GM21723 (cell line): ENCODE measurements at regions not wholly inside any gene's neighbourhood (a gene's known extent, or its start where the extent isn't known, plus 50 kb on each side); places are given as distances from the start of the nearest gene placed in this dataset.

Experiments used
- ATAC-seq: cut with Tn5 transposase; IDR thresholded peaks from one replicate; pipeline ENCODE4 v1.9.1; 2021; ENCODE audit warnings: mild to moderate bottlenecking, moderate library complexity; ENCODE audit not compliant: unreplicated experiment

DNA sequence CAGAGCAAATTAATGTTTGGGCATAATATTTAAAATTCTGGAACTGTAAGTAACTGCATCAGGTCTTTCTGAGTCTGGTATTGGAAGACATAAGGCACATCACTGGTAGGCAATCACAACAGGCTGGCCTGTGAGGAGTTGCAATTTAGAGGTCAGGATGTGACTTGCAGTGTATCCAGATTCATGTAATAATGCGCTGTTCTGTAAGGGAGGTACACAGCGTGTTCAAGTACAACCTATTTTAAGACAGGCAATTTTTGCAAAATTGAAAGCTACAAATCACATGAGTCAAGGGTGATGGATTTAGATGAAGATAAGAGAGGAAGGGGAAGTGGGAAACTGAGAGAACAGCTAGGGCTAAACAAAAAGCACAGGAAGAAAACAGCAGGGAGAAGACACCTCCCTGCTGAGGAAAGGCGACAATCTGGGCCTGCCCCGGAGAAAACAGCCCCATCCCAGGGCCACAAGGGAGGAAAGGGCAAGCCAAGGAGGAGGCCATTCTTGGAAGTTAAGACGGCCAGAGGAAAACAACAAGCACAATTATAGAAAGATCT is 138.1 kb downstream of the LACC1 start:
- ATAC-seq = no peak

DNA sequence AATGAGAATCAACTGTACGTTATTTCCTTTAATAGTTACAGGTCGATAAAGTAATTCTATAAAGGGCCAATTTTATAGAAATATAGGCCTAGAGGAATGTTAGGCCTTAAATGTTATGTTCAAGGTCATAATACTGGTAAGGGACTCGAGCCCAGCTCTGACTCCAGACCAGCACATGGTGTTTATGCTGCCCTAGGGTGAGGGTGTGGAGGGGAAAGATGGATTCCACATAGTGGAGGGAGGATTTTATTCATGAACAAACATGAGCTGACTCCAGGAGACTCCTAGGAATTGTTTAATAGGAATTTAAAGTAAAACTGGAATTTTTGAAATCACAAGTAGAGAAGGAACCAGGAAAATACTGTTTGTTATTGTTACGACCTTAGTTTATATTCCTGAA is 139.9 kb downstream of the LACC1 start:
- no peak for ATAC-seq

DNA sequence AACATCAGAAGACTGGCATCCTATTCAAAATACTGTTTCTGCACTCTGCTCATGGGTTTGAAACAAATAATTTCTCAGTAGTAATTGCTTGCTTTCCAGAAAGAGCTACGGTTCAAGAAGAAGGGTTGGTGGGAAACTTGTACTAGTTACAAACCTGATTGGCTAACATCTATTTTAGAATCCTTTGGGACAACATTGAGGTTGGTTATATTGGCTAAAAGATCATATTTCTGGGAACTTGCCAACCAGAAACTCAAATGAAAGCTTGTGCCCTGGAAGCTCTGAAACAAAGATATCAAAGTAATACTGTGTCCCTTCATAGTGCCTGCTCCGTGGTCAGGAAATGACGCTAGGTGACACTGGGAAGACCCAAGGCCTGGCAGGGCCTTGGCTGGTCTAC is 141.7 kb downstream of the LACC1 start:
- ATAC-seq = no peak

DNA sequence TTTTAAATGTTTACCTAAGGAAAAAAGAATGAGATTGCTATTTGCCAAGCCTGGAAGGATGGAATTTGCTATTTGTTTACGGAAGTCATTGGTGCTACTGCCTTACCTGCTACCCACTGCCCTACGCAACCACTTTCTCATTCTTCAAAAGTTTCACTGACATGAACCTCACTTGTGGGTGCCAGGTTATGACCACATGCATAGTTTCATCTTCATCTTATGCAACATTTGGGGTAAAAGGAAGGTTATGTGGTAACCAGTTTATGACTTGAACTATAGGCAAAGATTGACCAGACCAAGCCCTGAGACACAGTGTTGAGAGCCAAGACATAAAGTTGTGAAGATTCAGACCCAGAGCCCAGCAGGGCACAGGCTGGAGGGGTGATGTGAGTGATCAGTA is 142.5 kb downstream of the LACC1 start:
- ATAC-seq = no peak

DNA sequence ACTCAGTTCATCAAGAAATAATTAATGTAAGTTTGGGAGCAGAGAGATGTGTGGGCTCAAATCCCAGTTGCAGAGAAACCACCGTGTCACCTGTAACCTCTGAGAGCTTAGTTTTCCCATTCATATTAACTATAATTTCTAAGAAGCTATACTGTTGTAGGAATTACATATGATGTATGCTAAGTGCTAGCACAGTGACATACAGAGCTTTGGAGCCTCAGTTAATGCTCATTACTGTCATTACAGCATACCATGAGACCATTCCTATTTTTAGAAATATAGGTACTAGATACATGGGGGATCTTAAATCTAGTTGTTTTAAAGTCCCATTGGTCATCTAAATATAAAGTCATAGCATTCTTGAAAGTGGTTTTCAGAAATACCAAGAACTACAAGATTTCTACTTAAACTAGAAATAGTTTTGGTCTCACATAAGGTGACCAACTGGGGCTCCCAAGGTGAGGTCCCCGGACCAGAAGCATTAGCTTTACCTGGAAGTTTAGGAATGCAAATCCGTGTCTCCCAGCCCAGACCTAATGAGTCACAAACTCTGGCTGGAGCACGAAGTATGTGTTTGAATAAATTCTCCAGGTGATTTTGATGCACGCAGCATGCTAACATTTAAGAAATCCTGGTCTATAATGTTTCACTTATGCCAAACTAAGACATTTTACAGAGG is 144.6 kb downstream of the LACC1 start:
- ATAC-seq = no peak

DNA sequence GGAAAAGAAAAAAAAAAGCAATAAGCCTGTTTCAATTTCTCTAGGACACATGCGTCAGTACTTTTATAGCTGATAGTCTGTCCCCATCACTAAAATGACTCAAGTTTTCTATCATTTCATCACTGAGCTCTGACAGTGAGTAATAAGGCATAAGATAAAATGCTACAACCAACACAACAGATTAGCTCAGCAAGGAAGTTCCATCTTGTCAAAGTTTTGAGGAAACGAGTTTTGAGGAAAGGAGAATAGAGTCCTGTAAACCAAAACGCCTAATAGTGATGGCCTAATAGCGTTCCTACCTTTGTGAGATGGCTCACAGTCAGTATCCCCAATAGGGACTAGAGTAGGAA is 145.1 kb downstream of the LACC1 start:
- ATAC-seq = no peak

DNA sequence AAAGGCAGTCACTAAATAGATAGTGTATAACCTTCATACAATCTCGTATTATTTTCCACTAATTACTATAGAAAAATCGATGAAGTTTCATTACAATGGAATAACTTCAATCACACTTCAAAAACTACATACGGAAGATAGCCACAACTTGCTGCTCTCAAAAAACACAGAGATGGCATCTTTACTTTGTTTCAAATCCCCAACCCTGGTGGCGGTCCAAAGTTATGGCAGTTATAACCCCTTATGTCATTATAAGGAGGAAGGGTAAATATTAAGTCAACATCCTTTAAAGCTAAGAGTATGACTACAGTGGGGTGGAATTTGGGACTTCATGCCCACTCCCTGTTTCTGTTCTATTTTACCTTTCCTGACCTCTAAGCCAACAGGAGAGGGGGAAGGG is 146.5 kb downstream of the LACC1 start:
- no peak for ATAC-seq

DNA sequence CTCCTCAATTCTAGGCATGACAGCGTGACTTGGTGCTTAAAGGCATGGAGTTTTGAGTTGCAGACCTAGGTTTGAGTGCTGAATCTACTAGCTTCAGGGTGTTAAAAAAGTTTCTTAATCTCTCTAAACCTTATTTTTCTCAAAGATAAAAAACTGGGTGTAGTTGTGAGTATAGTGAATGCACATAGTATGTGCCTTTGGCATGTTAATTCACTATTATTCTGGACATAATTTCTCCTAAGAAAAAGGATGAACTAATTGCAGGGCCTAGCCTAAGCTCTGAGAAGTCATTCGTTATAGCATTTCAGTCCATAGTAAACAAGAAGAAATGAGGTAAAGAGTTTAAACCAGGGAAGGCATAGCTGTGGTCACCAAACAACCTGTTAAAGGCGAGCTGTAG is 149.0 kb downstream of the LACC1 start:
- no peak for ATAC-seq

DNA sequence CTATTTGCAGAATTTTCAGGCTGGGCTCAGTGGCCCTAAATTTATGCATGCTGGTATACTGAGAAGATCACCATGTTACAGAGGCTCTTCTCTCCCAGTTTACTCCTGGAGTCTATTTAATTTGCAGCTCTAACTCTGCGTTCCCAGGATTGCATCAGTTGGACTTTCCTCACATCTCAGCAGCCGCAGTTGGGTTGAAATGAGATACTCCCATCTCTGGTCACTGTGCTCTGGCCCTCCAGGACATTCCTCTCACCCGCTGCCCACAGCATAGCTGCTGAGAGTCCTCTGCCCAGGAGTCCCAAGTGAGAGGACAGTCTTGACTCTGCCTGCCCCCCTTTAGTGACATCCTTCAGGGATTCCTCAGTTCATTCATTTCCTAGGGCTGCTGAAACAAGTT is 150.9 kb downstream of the LACC1 start:
- ATAC-seq = no peak

DNA sequence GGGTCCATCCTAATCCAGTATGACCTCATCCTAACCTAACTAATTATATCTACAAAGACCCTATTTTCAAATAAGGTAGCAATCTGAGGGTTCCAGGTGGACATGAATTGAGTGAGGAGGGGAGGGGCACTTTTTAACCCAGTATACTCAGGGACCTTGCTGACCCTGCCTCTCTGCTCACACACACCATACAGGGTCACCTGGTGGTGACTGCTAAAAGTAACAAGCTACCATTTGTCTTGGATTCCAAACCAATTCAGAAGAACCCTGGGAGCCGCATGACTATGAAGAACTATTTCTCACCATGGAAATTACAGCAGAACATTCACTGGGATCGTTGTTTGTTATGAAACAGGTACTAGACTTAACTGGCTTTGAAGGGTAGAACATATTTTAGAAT is 151.9 kb downstream of the LACC1 start:
- ATAC-seq = no peak

DNA sequence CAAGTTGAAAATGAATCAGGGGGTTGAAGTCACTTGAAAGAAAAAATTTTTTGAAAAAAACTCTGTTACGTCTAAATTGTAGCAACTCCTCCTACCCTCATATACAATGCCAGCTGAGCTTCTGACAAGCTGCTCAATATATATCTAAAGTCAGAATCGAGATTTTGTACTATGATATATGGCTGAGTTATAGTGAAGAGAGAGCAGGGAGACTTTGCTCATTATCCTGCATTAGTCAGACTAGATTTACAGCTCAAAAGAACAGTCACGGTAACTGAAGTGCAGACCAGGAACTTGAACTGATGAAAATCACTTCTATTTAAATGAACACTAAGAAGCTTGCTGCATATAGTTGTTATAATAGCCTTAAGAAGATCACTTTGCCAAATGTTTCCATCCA is 153.1 kb downstream of the LACC1 start:
- ATAC-seq = no peak

DNA sequence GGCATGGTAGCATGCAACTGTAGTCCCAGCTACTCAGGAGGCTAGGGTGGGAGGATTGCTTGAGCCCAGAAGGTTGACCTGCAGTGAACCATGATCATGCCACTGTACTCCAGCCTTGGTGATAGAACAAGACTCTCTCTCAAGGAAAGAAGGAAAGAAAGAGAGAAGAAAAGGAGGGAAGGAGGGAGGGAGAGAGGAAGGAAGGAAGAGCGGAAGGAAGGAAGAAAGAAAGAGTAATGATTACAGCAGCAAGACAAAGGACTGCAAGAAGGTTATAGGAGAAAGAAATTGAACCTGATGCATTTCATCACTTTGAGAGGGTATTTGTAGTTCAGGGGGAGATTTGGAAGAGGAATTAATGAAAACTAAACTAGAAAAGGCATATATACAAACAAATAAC is 155.7 kb downstream of the LACC1 start:
- ATAC-seq = no peak

DNA sequence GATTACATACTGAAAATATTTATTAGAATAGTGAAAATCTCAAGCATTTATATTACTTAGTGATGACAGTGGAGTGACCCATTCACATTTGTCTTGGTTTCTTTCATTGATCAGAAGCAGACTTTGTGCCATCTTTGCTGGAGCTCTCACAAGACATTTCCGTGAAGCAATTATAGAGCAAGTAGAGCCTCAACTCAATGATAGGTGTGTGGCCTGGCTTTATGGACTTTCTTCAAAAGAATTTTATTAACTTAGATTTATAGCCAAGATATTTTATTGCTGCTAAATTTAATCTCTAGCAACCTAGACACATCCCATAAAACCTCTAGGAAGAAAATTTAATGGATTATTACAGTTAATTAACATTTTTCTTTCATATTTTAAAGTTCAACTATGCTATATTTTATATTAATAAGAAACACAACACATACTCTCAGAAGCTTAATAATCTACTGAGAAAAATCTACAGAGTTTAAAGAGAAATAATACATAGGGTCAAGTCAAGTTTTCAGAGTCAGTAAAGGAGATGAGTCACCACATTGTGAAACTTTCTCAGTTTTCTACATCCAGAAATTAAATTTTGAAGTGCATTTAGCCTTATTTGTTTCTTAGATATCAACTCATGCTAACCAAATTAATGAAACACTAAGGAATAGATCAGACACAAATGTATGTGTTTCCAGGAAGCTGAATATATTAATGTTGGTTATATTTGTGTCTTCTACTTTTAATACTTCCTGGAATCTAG is 160.5 kb downstream of the LACC1 start:
- ATAC-seq = no peak

DNA sequence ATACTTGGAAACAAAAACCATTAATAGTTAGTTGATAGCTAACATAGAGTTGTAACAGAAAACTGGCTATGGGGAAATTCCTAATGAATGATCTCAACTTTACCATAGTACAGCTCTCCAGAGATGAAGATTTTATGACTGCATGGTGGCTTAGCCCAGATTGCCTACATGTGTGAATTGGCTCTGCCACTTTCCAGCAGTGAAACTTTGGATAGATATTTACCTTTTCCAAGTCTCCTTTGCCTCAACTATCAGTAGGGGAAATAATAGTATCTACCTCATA is 161.1 kb downstream of the LACC1 start:
- ATAC-seq = no peak

DNA sequence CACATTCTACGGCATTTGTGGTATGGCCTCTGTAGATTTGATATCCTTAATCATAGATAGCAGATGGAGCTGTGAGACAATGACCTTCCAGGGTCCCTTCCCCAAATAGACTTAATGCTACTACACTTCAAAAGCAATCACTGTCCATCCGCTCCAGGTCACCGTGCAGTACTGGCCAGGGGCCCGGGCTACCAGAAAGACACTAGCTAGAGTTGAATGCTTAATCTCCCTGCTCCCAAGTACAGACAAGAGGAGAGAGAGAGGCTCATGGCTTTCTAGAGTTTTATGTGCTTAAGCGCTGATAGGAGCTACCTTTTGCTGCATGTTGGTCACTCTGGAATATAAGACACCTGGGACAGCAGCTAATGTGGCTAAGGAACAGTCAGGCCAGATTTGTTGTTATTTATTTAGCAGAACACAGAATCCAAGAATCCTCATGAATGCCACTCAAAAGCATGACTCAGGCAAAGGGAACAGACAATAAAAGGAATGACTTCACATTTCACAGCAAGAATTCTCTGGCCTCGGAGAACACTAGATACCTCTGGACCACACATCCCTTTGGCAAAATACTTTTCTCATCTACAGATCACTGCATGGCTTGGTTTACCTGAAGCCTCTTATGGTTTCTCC is 165.0 kb downstream of the LACC1 start:
- ATAC-seq = no peak

DNA sequence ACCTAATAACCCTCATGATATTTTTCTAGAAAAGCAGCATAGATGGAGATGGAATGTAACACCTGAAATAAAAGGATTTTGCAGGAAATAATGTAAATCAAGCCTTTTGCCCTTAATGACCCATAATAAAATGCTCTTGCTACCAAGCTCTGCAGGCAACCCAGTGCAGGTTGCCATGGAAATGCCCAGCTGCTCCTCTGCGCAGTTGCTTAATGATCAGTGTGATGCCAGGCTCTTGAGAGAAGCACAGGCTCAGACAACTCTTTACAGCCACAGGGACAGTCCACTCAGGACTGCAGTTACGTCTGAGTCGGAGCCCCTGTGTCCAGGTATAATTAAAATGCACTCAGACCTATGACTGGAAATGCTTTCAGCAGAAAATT is 165.5 kb downstream of the LACC1 start:
- no peak for ATAC-seq

DNA sequence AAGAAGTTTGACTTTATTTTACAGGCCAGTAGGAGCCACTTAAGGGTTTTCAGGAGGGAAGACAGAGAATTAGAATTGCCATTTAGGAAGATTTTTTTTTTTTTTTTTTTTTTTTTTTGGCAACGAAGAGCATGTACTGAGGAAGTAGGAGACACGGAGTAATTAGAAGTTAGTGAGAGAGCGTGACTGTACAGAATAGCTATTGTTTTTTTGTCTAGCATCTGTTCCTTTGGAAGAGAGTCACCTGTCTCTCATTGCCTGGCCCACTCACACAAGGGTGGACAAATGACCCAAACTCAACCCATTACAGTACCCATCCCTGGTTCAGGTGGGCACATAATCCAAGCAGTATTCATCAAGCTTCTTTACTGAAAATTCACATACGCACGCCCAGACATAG is 166.7 kb downstream of the LACC1 start:
- ATAC-seq = no peak

DNA sequence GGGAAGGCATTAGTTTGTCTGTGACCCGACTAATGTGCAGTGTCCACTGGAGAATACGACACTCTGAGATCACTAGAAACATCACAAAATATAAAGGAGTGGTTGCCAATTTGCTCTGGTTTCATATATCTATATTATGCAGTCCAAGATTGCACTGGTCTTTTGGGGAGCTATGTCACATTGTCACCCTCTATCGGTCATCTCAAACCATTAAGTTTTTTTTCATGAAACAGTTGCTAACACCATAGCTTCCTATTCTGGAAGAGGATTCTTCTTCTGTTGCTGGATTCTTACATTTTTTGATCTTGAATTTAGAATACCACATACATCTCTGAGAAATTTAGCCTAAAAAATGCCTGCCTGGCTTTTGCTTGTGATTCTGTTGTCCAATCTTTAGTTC is 168.6 kb downstream of the LACC1 start:
- ATAC-seq = no peak

DNA sequence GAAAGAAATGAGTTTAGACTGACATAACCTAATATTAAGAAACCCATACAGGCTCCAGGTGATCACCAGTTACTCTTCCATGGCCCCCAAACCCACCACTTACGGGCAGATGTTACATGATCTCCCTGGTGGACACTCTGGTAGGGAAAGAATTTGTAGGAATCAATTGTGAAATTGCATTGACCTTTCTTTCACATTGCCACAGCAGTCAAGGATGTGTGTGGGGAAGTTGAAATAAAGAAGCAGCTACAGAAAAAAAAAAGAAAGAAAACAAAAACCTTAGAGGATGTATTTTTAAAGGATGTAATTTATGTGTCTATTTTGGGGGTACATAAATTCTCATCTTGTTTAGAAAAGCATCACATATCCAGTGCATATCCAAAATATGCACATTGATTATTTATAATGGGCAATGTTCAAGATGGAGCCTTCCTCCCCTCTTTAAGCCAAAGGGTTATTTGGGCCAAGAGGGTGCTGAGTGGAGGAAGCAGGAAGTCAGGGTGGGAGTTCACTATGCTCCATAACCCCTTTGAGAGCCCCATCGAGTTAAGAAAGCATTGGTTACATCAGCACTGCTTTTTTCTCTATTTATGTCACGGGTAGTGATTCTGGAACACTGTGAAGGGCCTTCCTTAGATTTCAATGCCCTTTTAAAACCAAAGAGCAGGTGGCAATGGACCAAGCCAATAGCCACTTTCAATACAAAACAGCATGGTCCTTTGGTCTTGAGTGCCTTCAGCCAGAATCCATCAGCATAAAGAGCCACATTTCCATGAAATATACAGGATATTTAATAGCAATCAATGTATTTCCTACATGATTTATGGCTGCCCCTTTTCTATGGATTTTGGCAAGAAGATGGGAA is 169.6 kb downstream of the LACC1 start:
- ATAC-seq = no peak

DNA sequence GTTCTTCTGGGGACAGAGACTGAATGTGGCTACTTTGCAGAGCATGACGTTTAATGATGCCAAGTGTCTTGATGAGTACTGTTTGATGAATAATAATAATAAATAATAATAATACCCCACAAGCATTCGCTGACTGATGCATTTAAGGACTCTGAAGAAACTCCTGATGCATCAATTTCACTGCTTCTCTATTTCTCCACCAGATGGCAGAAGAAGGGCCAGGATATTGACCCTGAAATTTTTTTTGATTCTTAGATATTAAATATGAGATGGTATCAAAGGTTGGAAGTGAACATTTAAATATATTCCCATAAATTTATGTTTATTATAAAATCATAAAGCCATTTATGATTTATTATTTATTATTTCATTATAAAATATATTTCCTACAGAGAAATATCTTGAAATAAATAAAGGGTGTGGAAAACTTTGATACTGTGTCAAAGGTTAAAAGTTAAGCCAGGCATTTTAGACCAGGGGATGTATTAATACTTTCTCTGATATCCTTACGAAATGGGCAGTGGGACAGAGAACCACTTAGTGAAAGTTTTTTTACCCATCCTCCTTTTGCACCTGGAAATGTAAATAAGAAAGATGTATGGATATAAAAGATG is 170.9 kb downstream of the LACC1 start:
- no peak for ATAC-seq

DNA sequence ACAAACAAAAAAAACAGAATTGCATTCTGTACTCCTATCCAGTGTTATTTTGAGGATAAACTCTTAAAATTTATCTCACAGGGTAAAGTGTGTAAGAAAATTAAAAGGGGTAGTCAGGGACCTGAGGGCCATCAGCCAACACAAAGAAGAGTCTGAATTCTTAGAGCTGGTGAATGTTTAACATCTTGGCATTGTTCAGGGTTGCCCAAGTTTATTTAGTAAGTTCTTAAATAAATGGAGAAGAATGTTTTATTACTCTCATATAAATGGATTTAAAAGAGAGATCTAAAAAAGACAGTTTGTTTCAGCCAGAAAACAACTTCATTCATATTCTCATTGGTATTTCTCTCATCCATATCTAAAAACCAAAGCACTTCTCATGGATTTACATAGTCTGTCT is 171.7 kb downstream of the LACC1 start:
- no peak for ATAC-seq
